HG03558 (cell line): ENCODE measurements at regions not wholly inside any gene's neighbourhood (a gene's known extent, or its start where the extent isn't known, plus 50 kb on each side); places are given as distances from the start of the nearest gene placed in this dataset.
"Not testable (repeated sequence)": the region's sequence is repeated elsewhere in the genome, so short reads cannot be mapped to it uniquely, and the experiment has no call there.

Experiments
- ATAC-seq: cut with Tn5 transposase; IDR thresholded peaks from one replicate; pipeline ENCODE4 v1.9.1; 2021; ENCODE audit warnings: moderate number of reproducible peaks; ENCODE audit not compliant: unreplicated experiment; ENCODE audit errors: extremely low read depth

DNA sequence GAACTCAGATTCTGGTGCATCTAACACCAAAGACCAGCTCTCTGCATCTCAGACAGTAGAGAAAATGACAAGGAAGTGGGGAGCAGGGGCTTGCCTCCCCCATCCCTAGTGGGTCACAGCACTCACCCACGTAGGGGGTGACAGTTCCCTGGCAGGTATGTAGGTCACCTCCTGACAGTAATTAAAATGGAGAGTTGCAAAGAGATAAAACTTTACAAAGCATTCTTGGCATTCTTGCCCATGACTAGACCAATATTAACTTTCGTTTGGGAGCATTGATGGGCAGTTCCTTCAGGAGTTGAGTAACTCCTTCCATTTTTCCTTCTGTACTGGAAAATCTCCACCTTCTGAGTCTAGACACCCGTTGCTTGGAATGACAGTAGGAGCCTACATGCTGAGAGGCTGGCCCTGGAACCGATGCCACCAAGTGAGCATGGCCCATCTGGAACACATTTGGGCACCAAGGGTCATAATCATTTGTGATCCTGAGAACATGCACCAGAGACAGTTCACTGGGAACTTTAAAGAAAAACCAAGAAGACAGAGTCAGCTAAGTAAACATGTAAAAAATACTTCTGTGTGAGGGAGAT is 81.5 kb upstream of the MSX2 start:
- no peak for ATAC-seq

DNA sequence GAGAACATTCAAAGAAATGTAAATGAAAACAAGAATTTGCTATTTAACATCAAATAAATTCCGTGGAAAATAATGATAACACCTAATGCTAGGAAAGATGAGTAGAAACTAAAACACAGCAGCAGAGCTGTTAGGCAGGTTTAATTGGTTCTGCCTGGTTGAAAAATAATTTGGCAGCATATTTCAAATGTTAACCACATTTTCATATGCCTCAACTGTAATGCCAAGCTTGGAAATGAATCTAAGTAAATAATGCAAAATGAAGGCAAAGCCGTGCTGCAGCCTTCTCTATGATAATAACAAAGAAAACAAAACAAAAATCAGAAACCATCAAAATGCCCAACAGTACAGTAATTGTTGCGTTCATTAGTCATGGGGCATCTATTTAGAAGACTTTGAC is 79.9 kb upstream of the MSX2 start:
- no peak for ATAC-seq

DNA sequence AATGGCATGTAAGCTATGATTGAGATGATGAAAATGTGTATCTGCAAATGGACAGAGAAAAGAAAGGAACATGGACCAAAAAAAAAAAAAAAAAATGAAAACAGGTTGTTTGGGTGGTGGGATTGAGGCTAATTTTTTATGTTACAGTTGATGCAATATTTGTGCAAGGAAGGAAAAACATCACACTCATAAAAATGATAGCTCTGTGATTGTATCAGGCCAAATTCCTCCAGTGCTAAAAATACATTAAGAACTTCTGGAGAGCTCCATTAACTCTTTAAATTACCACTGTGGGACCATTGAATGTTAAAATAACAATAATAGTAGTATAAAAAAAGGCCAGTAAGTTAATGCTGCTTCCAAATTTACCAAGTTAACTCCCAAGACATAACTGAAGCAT is 79.5 kb upstream of the MSX2 start:
- no peak for ATAC-seq

DNA sequence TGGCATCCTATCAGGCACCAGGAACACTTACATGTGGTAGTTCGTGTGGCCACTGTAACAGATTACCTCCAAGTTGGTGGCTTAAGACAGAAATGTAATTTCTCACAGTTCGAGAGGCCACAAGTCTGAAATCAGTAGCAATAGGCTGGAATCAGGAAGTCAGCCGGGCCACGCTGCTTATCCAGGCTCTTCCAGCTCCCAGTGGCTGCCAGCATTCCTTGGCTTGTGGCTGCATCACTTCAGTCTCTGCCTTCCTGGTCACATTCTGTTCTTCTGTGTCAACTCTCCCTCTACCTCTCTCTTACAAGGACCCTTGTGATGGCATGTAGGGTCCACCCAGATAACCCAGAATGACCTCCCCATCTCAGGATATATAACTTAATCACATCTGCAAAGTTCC is 78.7 kb upstream of the MSX2 start:
- ATAC-seq = no peak

DNA sequence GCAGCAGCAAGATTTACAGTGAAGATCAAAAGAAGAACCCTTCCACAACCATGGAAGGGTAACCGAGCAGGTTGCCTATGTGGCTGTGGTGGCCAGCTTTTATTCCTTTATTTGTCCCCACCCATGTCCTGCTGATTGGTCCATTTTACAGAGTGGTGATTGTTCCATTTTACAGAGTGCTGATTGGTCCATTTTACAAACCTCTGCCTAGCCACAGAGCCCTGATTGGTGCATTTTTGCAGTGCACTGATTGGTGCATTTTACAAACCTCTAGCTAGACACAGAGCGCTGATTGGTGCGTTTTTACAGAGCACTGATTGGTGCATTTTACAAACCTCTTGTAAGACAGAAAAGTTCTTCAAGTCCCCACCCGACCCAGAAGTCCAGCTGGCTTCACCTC is 75.8 kb upstream of the MSX2 start:
- ATAC-seq = not testable (repeated sequence)

DNA sequence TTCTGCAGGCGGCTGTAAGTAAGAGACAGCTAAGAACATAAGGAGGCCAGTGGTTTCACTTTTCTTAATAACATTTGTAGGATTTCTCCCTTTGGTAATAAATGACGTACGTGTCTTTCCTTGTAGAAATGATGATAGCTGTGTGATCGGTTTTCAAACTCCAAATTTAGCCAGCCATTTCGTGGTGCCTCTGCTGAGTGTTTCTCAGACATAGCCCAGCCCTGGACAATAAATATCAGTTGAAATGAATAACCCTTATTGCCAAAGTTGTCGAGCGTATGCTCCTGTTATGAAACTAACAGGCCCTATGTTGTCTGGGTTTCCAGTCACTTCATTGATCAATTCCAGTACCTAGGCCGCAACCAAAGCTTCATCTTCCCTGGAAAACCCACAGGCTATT is 75.0 kb upstream of the MSX2 start:
- ATAC-seq = no peak

DNA sequence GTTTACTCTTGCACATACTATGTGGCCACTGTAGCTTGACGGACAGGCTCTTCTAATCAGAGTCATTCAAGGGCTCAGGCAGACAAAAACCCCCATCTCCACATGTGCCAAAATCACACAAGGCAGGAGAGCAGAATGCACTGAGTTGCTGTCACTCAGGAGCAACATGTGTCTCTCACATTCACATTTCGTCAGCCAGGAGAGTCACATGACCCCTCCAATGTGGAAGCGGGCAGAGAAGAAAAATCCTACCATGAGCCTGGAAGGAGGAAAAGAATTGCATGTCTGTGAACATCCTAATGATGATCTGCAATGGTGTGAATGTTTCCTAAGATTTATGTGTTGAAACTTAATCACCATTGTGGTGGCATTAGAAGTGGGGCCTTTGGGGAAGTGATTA is 69.9 kb upstream of the MSX2 start:
- no peak for ATAC-seq

DNA sequence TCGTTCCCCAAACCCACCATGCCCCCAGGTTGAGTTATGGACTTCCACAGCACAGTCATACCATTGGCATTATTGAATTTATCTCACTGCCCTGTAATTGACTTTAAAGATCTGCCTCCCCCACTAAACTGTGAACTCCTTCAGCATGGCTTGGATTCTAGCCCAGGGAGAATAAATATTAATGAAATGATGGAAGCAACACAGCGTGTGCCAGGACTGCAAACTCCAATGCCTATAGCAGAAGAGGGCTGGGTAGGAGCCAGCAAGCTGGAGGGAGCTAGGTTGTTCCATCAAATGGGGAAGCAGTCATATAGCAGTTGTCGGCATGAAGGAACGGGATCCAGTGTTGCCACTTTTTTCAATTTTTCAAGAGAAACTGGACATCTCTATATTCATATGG is 69.0 kb upstream of the MSX2 start:
- no peak for ATAC-seq

DNA sequence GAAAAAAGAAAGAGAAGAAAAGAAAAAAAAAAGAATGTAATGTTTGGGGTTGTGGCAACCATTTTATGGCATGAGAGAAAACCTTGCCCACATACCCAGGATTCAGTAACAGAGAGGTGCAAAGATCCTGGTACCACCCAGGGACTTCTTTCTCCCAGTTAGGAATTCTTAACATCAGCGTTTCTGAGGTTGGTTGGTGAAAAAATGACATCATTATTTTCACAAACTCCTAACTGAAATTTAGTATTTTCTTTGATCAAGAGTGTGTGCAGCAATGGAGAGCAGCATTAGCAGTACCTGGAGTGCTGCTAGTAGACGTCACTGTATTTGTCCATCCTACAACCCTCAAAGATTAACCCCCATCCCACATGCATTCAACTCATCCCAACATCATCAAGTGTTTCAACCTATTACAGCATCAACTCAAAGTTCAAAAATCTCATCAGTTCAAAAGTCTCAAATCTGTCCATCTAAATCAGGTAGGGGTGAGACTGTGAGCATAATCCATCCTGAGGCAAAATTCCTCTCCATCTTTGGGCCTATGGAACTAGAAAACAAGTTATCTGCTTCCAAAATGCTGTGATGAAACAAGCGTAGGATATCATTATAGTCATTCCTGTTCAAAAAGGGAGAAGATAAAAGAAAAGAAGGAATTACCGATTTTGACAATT is 60.1 kb upstream of the MSX2 start:
- ATAC-seq = no peak

DNA sequence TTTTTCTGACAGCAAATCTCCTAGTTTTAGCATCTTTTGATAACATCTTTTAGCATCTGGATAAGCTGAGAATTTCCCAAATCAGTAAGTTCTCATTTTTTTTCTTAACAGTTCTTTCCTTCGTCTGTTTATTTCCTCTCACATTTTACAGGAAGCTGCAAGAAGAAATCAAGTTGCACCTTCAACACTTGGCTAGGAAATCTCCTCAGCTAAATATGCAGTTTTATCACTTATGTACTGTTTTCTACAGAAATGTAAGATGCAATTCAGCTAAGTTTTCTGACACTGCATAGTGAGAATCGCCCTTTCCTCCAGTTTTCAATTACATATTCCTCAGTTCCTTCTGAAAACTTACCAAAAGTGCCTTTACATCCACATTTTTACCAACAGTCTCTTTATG is 59.0 kb upstream of the MSX2 start:
- ATAC-seq = no peak

DNA sequence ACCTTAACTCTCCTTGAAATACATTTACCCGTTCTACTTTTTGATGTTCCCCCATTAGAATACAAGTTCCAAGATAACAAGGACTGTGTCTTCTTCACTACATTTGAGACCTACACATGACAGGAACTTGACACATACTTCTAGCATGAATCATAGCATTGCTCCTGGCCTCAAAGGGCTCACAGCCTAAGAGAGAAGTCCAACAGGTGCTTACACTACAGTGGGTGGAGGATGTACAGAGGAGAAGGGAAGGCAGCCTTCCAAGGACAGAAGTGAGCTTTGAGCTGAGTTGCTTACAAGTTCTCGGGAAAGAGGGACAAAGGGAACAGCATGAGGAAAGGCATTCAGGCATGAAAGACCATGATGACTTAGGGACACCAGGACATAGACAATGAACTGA is 56.9 kb upstream of the MSX2 start:
- no peak for ATAC-seq

DNA sequence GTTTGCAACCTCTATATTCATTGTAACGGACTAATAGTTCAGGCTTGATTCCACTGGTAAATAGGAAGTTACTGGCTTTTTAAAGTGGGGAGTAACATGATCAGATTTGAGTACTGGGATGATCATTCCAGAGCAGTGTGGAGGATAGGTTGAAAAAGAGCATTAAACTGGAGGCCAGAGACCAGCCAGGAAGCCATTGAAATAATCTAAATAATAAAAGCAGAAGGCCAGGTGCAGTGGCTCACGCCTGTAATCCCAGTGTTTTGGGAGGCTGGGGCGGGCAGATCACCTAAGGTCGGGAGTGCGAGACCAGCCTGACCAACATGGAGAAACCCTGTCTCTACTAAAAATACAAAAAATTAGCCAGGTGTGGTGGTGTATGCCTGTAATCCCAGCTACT is 56.0 kb upstream of the MSX2 start:
- no peak for ATAC-seq
